ENCODE measurements at regions not wholly inside any gene's neighbourhood (a gene's known extent, or its start where the extent isn't known, plus 50 kb on each side); places are given as distances from the start of the nearest gene placed in this dataset.

DNA sequence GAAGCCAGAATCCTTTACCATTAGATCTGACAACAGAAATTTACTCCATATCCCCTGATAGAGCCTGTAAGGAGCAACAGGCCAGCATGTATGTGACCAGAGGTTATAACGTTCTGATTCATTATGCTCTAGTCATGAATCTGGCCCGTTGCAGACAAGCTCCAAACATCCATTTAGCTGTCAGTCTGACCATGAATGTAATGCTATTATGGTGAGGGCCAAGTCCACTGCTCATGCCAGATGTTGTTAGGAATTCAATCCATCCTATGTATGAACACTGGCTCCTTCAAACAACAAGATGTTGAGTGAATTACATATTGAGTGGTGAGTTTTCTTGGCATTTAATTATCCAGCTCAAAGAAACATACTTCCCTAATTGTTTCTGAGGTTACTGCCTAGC, 610.1 kb upstream of the ANKRD30A start:
- no peak for TF ChIP-seq POLR2A (IDR thresholded peaks at IDR 0.05)
- TF ChIP-seq, protein P1, sequence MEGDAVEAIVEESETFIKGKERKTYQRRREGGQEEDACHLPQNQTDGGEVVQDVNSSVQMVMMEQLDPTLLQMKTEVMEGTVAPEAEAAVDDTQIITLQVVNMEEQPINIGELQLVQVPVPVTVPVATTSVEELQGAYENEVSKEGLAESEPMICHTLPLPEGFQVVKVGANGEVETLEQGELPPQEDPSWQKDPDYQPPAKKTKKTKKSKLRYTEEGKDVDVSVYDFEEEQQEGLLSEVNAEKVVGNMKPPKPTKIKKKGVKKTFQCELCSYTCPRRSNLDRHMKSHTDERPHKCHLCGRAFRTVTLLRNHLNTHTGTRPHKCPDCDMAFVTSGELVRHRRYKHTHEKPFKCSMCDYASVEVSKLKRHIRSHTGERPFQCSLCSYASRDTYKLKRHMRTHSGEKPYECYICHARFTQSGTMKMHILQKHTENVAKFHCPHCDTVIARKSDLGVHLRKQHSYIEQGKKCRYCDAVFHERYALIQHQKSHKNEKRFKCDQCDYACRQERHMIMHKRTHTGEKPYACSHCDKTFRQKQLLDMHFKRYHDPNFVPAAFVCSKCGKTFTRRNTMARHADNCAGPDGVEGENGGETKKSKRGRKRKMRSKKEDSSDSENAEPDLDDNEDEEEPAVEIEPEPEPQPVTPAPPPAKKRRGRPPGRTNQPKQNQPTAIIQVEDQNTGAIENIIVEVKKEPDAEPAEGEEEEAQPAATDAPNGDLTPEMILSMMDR (IDR thresholded peaks at IDR 0.05) = no peak

Data from upper lobe of left lung (tissue), 4 donors.